ENCODE measurements at regions not wholly inside any gene's neighbourhood (a gene's known extent, or its start where the extent isn't known, plus 50 kb on each side); places are given as distances from the start of the nearest gene placed in this dataset.

DNA sequence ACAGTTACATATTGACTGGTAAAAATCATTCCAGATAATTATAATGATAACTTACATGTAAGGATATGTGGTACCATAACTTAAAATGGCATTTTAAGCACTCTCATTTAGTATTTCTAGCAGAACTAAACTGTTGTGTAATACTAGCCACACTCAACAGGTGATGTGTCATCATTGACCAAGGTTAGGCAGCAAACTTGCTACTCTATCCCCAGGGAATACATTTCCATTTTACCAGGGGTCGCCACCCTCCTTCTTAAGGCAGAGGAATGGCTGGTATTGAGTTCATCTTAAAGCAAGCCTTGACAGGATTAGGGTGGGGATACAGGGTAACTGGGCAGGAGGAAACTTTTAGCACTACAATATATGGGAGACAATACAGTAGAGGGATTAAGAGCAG lies 259.8 kb upstream of the CAMK1G start:
- DNase-seq = no peak

- DNase-seq = no peak
Measured at GRCh38 chr1:209324901-209325871, 258.3 kb upstream of the CAMK1G start.

DNA sequence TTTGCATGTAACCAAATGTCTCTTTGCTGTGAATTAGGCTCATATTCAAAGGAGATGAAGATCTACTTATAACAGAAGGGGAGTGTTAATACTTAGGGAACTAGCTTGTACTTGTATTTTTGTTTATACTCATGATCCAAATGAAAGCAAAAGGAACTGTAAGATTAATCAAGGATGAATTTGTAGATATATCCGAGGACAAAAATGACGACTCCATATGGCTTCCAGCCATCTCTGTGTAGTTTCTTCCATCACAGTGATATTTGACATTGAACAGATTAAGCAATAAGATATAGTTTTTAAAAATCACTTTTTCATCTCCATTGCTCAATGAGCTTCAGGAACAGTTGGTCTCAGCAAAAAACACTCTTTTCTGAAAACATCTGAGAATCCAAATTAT lies 257.4 kb upstream of the CAMK1G start:
- DNase-seq = no peak

- DNase-seq = no peak
Measured at GRCh38 chr1:209326831-209327230, 256.7 kb upstream of the CAMK1G start.

DNA sequence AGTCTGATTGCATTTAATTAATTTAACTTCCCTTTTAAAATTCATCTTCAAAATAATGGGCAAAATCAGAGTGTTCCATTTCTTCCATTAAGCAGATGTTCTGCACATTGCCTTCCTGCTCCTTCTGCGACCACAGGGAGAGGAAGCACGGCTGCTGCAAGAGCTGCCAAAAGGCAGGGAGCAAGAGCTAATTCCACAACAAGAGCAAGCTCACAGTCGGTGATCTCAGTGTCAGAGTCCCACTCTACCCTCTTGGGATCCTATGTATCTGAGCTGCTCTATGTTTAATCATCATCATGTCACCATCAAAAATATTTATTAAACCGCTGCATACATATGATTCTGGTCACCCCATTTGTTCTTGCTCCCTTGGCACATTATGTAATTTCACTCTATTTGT lies 255.3 kb upstream of the CAMK1G start:
- DNase-seq = no peak

- DNase-seq = no peak
Measured at GRCh38 chr1:209335178-209335577, 248.3 kb upstream of the CAMK1G start.

DNA sequence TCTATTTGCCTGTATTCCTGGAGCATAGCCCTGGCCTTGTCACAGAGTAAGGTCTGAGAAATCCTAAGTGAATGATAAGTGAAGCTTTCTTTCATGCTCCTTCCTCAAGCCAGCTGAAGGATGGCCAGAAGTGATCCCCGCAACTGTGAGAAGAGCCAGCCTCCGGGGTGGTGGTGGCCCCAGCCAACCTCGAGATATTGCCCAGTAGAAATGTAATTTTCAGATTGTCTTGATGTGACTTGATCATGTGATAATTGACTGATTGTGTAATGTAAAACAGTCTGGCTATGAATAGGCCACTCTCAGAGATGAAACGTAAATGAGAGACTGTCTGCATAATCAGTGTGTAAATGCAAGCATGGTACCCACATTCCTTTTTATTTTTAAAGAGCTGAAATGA lies 242.4 kb upstream of the CAMK1G start:
- DNase-seq = no peak

DNA sequence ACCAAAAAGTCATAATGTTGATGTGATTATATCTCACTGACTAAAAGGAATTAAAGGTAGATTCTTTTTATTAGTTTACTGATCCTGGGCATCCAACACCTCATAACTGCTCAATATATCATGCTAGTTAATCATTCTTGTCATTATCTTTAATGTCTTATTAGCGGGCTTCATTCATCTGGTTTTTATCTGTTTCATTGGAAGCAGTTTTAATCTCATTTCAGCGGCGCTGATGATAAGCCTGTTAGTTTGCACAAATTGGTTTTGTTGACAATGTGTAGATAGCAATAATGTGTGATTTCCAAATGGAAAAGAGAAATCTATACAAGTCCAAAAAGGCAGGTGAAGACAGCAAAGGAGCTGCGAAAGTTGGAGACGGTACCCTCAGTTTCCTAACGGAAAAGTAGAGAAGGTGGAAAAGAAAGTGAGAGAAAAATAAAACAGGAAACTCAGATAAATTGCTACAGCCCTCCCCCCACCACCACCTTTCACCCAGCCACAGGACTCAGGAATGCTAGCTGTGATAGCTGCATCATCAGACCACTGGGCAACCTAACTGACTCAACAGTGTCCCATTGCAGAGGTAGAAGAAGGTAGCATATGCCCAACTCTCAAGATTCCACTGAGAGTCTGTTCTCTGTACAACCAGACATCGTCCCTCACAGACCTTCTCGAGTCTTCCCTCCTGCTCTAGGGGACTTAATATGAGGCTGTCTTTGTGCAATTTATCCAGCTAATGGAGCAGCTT lies 241.7 kb upstream of the CAMK1G start:
- DNase-seq = no peak

- no peak for DNase-seq
Measured at GRCh38 chr1:209342441-209343175, 240.9 kb upstream of the CAMK1G start.

DNA sequence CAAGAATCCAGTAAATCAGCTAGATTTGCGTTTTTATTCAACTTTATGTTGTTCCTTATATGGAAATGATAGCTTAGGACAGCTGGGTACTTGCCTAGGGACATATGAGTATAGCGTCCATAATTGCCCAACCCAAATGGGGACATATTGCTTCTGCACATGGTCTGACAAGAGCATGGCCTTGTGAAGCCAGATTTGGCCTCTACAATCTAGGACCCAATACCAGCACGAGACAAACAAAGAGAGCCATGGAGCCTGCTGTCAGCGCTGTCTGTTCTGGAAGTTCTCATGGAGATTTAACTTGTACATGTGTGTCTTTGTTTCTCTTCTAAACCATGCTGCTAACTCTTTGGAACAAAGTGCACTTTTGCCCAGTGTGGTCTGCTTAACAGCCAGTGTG lies 240.0 kb upstream of the CAMK1G start:
- DNase-seq = no peak

GRCh38 chr1:209344156-209344555 lies 239.4 kb upstream of the CAMK1G start:
- no peak for DNase-seq

GRCh38 chr1:209349363-209350308 lies 233.9 kb upstream of the CAMK1G start:
- DNase-seq = no peak

DNA sequence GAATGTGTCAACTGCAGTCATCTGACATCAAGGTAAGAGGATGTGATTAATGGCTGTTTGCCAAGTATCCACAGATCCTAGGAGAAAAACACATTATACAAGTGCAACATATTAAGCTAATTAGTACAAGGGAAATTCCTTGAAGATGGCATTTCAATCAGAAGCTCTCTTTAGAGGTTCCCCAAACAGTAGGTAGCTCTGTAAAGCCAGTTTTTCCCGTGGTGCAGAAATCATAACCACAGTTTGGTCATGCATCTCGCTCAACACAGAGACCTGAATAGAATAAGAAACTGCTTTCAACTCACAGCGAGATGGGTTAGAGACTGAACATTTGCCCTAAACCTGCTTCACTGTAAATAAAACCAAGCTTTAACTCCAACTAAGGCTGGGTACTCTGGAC lies 230.5 kb upstream of the CAMK1G start:
- DNase-seq = no peak

DNA sequence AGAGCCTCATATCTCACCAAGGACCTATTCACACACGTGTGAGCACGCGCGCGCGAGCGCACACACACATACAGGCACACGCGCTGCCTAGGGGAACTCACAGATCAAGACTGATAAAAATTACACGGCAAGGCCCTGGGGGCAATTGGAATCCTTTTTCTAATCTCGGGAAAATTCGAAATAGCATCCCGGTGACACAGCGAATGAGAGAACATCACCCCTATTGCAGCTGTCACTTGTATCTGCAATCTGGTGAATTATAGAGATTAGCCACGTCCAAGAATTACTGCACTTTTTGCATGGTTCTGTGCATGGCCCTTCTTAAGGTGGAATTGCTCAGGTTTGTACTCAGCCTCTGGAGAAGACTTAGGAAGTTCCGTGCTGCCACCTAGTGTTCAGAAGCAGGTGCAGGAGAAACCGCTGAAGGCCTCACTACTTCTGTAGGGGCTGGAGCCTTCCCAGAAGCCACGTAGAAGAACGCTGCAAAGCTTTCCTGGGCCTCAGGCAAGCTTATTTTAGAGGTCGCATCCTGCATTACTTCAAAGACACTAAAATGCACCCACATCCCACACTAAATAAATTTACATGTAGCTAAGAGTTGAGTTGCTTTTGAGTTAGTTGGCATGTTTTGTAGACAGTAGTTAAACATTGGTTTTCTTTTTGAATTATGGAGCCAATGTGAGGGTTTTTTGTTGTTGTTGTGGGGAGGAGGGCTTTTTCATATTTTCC lies 229.2 kb upstream of the CAMK1G start:
- DNase-seq = peak; percentile 29

DNA sequence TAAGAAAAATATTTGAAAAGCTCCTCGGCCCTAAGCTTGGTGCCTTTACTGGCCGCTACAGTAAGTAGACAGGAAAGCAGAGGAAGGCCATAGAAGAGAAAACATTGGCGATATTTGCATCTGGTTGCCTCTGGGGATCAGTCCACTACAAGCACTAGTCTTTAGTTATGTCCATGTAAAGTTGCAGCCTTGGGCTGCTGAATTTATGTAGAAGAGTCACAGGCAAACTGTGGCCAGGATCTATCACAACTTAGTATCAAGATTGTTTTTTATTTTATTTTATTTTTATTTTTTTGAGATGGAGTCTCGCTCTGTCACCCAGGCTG lies 228.7 kb upstream of the CAMK1G start:
- no peak for DNase-seq

DNA sequence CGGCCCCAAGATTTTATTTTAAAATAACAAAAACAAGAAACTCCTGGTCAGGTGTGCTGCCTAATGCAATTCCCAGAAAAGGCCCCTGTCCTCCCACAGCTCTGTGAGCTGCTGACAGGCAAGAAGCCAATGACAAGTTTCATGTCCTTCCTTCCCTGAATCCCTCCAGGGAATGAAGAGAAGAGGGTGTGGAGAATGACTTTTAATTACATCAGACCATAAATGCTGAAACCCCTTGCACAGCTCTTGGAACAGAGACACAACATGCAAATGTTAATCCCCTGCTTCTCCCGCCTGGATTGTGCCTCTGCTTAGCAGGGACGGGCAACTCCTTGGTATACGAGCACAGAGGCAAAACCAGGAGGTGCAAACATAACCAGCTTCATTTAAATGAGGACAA lies 228.1 kb upstream of the CAMK1G start:
- DNase-seq = no peak

DNA sequence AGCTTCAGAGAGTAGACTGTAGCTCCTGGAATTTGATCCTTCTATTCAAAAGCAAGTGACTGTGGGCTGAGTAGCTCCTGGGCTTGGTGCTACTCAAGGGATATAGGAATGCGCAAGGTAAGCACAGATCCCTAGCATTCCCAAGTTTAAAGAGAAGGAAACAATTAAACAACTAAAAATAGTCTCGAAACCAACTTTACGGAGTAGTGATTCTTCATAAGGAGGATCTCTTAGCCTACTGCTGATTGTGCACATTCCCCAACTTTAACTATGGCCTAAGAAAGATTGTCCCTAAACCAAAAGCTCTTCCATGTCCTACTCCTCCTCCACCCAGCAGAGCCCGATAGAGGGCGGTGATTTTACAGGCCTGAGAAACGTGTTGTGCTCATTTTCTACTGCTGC lies 226.5 kb upstream of the CAMK1G start:
- DNase-seq = no peak

GRCh38 chr1:209363112-209363511 lies 220.4 kb upstream of the CAMK1G start:
- no peak for DNase-seq

- DNase-seq = no peak
Measured at GRCh38 chr1:209364716-209365115, 218.8 kb upstream of the CAMK1G start.

DNA sequence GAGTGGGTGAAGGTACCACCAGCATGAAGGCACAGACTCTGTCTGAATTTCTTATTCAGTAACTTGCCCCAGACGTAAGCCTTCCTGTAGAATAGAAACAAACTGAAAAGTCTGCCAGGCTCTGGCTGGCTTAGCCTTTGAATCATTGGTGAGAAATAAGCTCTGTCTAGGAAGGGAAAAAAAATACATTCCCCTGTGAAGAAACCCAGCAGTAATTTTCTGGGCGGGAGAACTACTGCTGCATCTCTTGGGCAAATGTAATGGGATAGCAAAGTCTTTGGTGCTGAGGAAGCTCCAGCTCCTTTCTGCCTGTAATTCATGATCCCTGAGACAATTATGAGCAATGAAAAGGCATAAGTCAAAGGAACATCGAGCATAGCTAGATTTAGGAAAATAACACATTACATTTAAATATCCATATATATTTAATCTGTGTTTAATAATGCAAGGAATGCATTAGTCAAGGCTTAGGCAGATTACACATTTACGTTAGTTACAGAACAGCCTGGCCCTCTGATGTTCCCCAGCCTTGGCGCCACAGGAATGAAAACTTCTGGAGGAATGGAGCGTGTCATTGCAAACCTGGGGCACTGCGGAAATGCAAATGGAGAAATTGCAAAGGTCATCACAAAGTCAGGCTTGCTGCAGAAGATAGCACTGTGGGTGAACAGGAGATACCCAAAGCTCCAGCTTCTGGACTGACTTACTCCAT lies 216.3 kb upstream of the CAMK1G start:
- DNase-seq = no peak

Data from activated naive CD4-positive, alpha-beta T cell treated with Interleukin-2 at 50 U/mL for 16 hours (primary cell).